HG02943 (cell line): ENCODE measurements at regions not wholly inside any gene's neighbourhood (a gene's known extent, or its start where the extent isn't known, plus 50 kb on each side); places are given as distances from the start of the nearest gene placed in this dataset.

ENCODE experiments used
- ATAC-seq: cut with Tn5 transposase; IDR thresholded peaks from one replicate; pipeline ENCODE4 v1.9.1; 2021; ENCODE audit warnings: mild to moderate bottlenecking, low read depth, moderate library complexity; ENCODE audit not compliant: unreplicated experiment

- ATAC-seq = no peak
Measured at GRCh38 chr16:87066133-87067002, 250.8 kb downstream of the C16orf95 start.

- ATAC-seq = no peak
Measured at GRCh38 chr16:87067003-87067556, 250.1 kb downstream of the C16orf95 start.

- no peak for ATAC-seq
Measured at GRCh38 chr16:87067836-87068761, 249.1 kb downstream of the C16orf95 start.

GRCh38 chr16:87068762-87069150, 248.4 kb downstream of the C16orf95 start:
- no peak for ATAC-seq

- ATAC-seq = no peak
Measured at GRCh38 chr16:87070657-87071056, 246.5 kb downstream of the C16orf95 start.

- no peak for ATAC-seq
Measured at GRCh38 chr16:87072101-87072500, 245.1 kb downstream of the C16orf95 start.

GRCh38 chr16:87074641-87075318, 242.4 kb downstream of the C16orf95 start:
- no peak for ATAC-seq

- ATAC-seq = no peak
Measured at GRCh38 chr16:87075319-87075860, 241.8 kb downstream of the C16orf95 start.

- ATAC-seq = no peak
Measured at GRCh38 chr16:87076331-87076949, 240.8 kb downstream of the C16orf95 start.

- no peak for ATAC-seq
Measured at GRCh38 chr16:87076950-87077749, 240.0 kb downstream of the C16orf95 start.

- ATAC-seq = no peak
Measured at GRCh38 chr16:87077750-87078127, 239.5 kb downstream of the C16orf95 start.

- no peak for ATAC-seq
Measured at GRCh38 chr16:87080571-87081167, 236.5 kb downstream of the C16orf95 start.

GRCh38 chr16:87085441-87085840, 231.8 kb downstream of the C16orf95 start:
- ATAC-seq = no peak

GRCh38 chr16:87086156-87086555, 231.0 kb downstream of the C16orf95 start:
- no peak for ATAC-seq

GRCh38 chr16:87086575-87086974, 230.6 kb downstream of the C16orf95 start:
- no peak for ATAC-seq

GRCh38 chr16:87092958-87093357, 224.2 kb downstream of the C16orf95 start:
- ATAC-seq = no peak

- no peak for ATAC-seq
Measured at GRCh38 chr16:87093804-87094555, 223.2 kb downstream of the C16orf95 start.

- ATAC-seq = no peak
Measured at GRCh38 chr16:87094556-87094865, 222.7 kb downstream of the C16orf95 start.
